T-helper 17 cell (primary cell): ENCODE measurements at regions not wholly inside any gene's neighbourhood (a gene's known extent, or its start where the extent isn't known, plus 50 kb on each side); places are given as distances from the start of the nearest gene placed in this dataset.

Experiments
- ATAC-seq: fragments of 150-1000 bp; cut with Tn5 transposase; 2 replicates; pipeline ENCODE4 v1.10.0; 2021; ENCODE audit warnings: mild to moderate bottlenecking, moderate library complexity
- DNase-seq, 3 donors: peaks; one replicate each; pipeline versions ENCODE4 v3.0.0 to v3.0.0-alpha.2; 2020 to 2021
- H3K9me3 ChIP-seq: one replicate; pipeline ENCODE4 v1.7.0; 2013; ENCODE audit warnings: low read length, mild to moderate bottlenecking; ENCODE audit not compliant: control insufficient read depth, poor library complexity, severe bottlenecking
- H3K27ac Mint-ChIP-seq: one replicate; pipeline ENCODE4 v1.8.0; 2022; ENCODE audit warnings: mild to moderate bottlenecking, moderate library complexity, mixed read lengths
- H3K27me3 Mint-ChIP-seq: one replicate; pipeline ENCODE4 v1.8.0; 2022; ENCODE audit warnings: mixed read lengths
- H3K36me3 Mint-ChIP-seq: one replicate; pipeline ENCODE4 v1.8.0; 2022; ENCODE audit warnings: low read depth, mixed read lengths
- H3K4me1 Mint-ChIP-seq: one replicate; pipeline ENCODE4 v1.8.0; 2022; ENCODE audit warnings: mild to moderate bottlenecking, mixed read lengths
- H3K4me3 Mint-ChIP-seq: one replicate; pipeline ENCODE4 v1.8.0; 2022; ENCODE audit warnings: mild to moderate bottlenecking, moderate library complexity, mixed read lengths

- ATAC-seq (no peak), DNase-seq (no peak)
- Mint-ChIP-seq H3K36me3 (no peaks in the 10 kb centered on the region), H3K4me1 (peaks cover 5% of the 10 kb centered on the region), H3K4me3 (no peak overlapping the region), H3K27ac (no peak overlapping the region), H3K27me3 (peaks cover 4% of the 10 kb centered on the region)
- H3K9me3 ChIP-seq, result no peaks in the 10 kb centered on the region
Measured at GRCh38 chr3:24673596-24673995, 178.9 kb upstream of the THRB start.

GRCh38 chr3:24674261-24674660, 179.6 kb upstream of the THRB start:
- Mint-ChIP-seq H3K4me3 (no peak overlapping the region), H3K27me3 (peaks cover 10% of the 10 kb centered on the region), H3K27ac (no peak overlapping the region), H3K4me1 (peaks cover 10% of the 10 kb centered on the region), H3K36me3 (no peaks in the 10 kb centered on the region)
- DNase-seq, result no peak
- no peak for ATAC-seq
- H3K9me3 ChIP-seq, result no peaks in the 10 kb centered on the region

DNA sequence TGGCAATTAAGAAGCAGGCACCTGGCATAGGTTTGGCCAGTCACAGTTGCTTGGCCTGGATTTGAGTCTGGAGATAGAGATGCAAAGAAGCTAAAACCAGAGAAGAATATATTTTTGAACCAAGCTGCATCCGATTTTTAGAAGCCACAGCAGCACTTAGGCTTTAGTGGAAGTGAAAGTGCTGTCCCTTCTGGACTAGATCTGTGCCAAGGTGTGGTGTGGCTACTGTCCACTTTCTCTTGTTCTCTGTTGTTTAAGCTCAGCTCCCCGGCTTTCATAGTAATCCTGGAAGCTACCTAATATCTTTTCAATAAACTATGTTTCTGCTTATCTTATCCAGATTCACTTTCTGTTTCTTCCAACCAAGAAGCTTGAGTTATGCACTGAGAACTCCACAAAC, 183.4 kb upstream of the THRB start:
- no peak for DNase-seq
- ATAC-seq, result no peak
- Mint-ChIP-seq H3K27ac (no peak overlapping the region), H3K4me1 (peaks cover 10% of the 10 kb centered on the region), H3K27me3 (peaks cover 10% of the 10 kb centered on the region), H3K36me3 (no peaks in the 10 kb centered on the region), H3K4me3 (peak overlapping the region; percentile 19)
- no peaks in the 10 kb centered on the region for H3K9me3 ChIP-seq

GRCh38 chr3:24678421-24678865, 183.8 kb upstream of the THRB start:
- no peaks in the 10 kb centered on the region for H3K9me3 ChIP-seq
- H3K4me1 Mint-ChIP-seq, result peaks cover 10% of the 10 kb centered on the region
- no peaks in the 10 kb centered on the region for H3K36me3 Mint-ChIP-seq
- peak overlapping the region; percentile 19 for H3K4me3 Mint-ChIP-seq
- ATAC-seq (peak; percentile 47), DNase-seq (no peak)
- H3K27me3 Mint-ChIP-seq, result peaks cover 10% of the 10 kb centered on the region
- H3K27ac Mint-ChIP-seq, result no peak overlapping the region

DNA sequence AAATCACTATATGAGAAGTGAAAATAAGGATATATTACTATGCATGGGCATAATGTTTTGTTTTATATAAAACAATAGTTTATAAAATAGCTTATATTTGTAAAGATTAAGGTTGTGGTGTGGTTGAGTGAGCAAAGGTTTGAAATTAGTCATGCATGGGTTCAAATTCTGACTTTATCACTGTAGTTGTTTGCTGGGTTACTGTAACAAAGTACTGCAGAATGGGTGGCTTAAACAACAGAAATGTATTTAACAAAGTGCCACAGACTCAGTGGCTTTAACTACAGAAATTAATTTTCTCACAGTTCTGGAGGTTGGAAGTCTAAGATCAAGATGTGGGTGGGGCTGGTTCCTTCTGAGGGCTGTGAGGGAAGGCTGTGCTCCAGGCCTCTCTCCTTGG, 184.8 kb upstream of the THRB start:
- Mint-ChIP-seq H3K27me3 (peaks cover 10% of the 10 kb centered on the region), H3K27ac (no peak overlapping the region), H3K36me3 (no peaks in the 10 kb centered on the region), H3K4me3 (no peak overlapping the region), H3K4me1 (peaks cover 10% of the 10 kb centered on the region)
- ATAC-seq (no peak), DNase-seq (no peak)
- H3K9me3 ChIP-seq, result no peaks in the 10 kb centered on the region

- DNase-seq (peak in 1 of 3 donors; percentile 23), ATAC-seq (peak; percentile 40)
- no peaks in the 10 kb centered on the region for H3K9me3 ChIP-seq
- Mint-ChIP-seq H3K36me3 (no peaks in the 10 kb centered on the region), H3K4me3 (no peak overlapping the region), H3K27me3 (peaks cover 10% of the 10 kb centered on the region), H3K4me1 (peaks cover 10% of the 10 kb centered on the region), H3K27ac (no peak overlapping the region)
Measured at GRCh38 chr3:24680214-24680967, 185.7 kb upstream of the THRB start.

DNA sequence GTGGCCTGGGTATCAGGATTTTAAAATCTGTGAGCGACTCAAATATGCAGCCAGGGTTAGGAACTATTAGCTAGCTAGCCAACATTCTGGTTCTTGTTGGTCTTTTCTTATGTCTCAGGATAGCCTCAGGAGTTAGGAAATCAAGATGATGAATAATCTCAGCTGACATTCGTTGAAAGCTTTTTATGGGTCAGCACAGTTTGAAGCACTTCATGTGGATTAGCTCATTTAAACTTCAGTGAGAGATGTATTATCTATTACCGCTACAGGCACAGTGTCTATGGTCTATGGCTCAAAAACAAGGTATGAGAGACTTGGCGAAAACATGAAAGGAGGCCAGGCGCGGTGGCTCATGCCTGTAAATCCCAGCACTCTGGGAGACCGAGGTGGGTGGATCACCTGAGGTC, 187.5 kb upstream of the THRB start:
- Mint-ChIP-seq H3K27me3 (peaks cover 10% of the 10 kb centered on the region), H3K27ac (no peak overlapping the region), H3K4me3 (no peak overlapping the region), H3K36me3 (no peaks in the 10 kb centered on the region), H3K4me1 (peaks cover 10% of the 10 kb centered on the region)
- DNase-seq (no peak), ATAC-seq (no peak)
- no peaks in the 10 kb centered on the region for H3K9me3 ChIP-seq

GRCh38 chr3:24683090-24683489, 188.4 kb upstream of the THRB start:
- Mint-ChIP-seq H3K36me3 (no peaks in the 10 kb centered on the region), H3K27ac (no peak overlapping the region), H3K4me1 (peaks cover 10% of the 10 kb centered on the region), H3K4me3 (no peak overlapping the region), H3K27me3 (peaks cover 10% of the 10 kb centered on the region)
- no peaks in the 10 kb centered on the region for H3K9me3 ChIP-seq
- no peak for ATAC-seq
- DNase-seq, result no peak

- H3K36me3 Mint-ChIP-seq, result no peaks in the 10 kb centered on the region
- no peaks in the 10 kb centered on the region for H3K9me3 ChIP-seq
- ATAC-seq, result no peak
- peaks cover 3% of the 10 kb centered on the region for H3K27me3 Mint-ChIP-seq
- no peak overlapping the region for H3K27ac Mint-ChIP-seq
- DNase-seq, result no peak
- no peak overlapping the region for H3K4me3 Mint-ChIP-seq
- peaks cover 3% of the 10 kb centered on the region for H3K4me1 Mint-ChIP-seq
Measured at GRCh38 chr3:24683633-24684384, 189.2 kb upstream of the THRB start.

- no peaks in the 10 kb centered on the region for H3K27me3 Mint-ChIP-seq
- no peak for DNase-seq
- H3K27ac Mint-ChIP-seq, result no peak overlapping the region
- no peak for ATAC-seq
- no peaks in the 10 kb centered on the region for H3K36me3 Mint-ChIP-seq
- no peaks in the 10 kb centered on the region for H3K9me3 ChIP-seq
- no peaks in the 10 kb centered on the region for H3K4me1 Mint-ChIP-seq
- no peak overlapping the region for H3K4me3 Mint-ChIP-seq
Measured at GRCh38 chr3:24684506-24685023, 189.9 kb upstream of the THRB start.

DNA sequence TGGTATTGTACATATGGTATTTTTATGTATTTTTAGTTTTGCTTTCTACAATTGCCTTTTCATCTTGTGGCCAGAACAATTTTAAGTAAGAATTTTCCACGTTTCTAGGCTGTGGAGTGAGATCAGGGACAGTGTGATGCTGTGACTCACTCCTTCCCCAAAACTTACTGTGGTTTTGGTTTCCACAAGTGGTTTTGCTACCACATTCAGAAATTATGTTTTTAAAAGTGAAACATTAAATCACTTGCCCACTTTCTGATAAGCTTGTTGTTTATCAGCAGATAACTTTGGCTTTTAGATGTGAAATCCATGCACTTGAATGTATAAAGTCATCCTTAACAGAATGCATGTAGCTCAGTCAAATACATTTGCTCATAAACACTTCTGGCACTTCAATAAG, 192.2 kb upstream of the THRB start:
- ATAC-seq (no peak), DNase-seq (no peak)
- no peaks in the 10 kb centered on the region for H3K27me3 Mint-ChIP-seq

GRCh38 chr3:24687671-24688070, 193.0 kb upstream of the THRB start:
- H3K36me3 Mint-ChIP-seq, result no peaks in the 10 kb centered on the region
- ATAC-seq (no peak), DNase-seq (no peak)
- no peaks in the 10 kb centered on the region for H3K4me1 Mint-ChIP-seq
- H3K27ac Mint-ChIP-seq, result no peak overlapping the region
- H3K4me3 Mint-ChIP-seq, result no peak overlapping the region
- H3K9me3 ChIP-seq, result no peaks in the 10 kb centered on the region
- no peaks in the 10 kb centered on the region for H3K27me3 Mint-ChIP-seq

More for the DNA sequence above, 192.2 kb upstream of the THRB start:
- H3K4me1 Mint-ChIP-seq, result no peaks in the 10 kb centered on the region
- H3K4me3 Mint-ChIP-seq, result no peak overlapping the region
- no peaks in the 10 kb centered on the region for H3K9me3 ChIP-seq
- H3K27ac Mint-ChIP-seq, result no peak overlapping the region
- no peaks in the 10 kb centered on the region for H3K36me3 Mint-ChIP-seq

GRCh38 chr3:24688446-24689148, 193.9 kb upstream of the THRB start:
- Mint-ChIP-seq H3K27me3 (no peaks in the 10 kb centered on the region), H3K4me1 (no peaks in the 10 kb centered on the region), H3K27ac (no peak overlapping the region), H3K4me3 (no peak overlapping the region), H3K36me3 (no peaks in the 10 kb centered on the region)
- no peaks in the 10 kb centered on the region for H3K9me3 ChIP-seq
- no peak for ATAC-seq
- DNase-seq, result no peak
